ENCODE measurements at regions not wholly inside any gene's neighbourhood (a gene's known extent, or its start where the extent isn't known, plus 50 kb on each side); places are given as distances from the start of the nearest gene placed in this dataset.
"Not testable (repeated sequence)": the region's sequence is repeated elsewhere in the genome, so short reads cannot be mapped to it uniquely, and the experiment has no call there.

DNA sequence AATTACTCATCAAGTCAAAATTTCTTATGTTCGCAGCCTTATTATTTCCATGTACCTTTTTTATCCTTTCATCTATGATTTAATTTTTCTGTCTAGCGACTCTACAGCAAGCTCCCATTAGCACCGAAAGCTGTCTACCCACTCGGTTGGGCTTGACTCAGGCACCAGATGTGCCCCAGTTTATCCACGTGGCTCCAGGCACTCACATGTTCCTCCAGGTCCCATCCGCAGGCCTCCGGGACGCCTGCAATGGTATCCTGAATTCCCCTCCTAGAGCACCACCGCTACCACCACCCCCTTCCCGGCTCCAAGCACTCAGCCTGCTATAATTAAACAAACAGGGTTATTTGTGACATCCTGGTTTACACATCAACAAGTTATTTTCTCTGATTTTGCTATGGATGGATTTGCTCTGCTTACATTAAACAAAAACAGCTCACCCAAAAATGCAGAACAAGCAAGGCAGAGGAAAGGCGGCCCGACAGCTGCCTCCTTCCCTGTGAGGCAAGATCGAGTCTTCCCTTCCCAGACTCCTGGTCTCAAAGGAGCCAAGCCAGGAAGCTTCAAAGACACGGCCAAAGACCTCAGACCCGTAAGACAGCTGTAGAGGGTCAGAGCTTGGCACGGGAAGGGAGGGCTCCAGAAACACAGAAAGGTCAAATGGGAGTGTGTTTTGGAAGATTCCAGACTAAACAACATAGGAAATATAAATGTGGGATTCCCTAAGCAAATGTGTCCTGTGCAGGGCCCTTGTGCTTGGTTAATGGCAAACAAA lies 253.8 kb downstream of the TTC8 start:
- DNase-seq, result no peak

DNA sequence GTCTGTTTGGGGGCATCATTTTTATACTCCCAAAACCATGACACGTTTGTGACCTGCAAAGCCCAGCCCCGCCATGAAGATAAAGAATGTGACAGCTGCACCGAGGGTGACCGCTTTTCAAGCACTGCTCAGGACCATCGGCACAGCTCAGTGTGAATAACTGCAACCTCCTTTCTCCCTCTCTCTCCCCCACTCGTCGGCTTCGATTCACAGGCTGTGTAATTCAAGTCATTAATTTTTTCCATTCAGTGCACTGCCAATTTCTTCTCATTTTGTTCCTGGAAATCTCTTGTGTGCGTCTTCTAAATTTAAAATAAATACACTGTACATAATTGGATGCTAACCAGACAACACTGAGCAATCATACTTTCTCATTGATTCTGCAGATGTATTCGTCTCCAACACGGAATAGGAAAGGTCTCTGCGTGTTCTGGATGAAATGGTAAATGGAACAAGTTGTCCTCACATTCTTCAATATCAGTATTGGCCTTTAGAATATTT lies 260.8 kb downstream of the TTC8 start:
- DNase-seq, result no peak

DNA sequence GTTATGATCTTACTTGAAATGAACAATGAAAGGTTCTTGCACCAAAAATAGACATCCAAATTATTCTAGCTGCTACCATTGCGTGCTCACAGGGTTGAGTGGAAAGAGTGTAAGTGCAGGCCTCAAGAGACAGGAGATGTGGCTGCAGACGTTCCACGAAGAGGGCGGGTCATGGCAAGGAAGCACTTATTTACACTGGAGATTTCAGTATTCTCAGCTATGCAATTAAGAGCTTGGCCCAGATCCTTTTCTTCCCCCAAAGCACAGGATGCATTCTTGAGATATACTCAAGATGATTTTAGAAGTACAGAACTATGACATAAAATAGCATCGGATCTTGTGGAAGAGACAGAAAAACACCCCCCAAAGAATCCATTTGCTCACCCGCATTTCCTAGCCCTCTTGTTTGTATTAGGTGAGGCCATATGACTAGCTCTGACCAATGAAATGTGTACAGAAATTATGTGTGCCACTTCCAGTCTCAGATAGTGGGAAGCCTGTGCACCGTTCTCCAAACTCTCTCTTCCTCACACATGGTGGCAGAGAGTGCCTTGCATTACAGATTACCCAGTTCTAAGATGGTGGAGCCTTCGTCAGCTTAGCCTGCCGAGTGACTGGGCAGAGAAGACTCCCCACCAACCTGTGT lies 261.4 kb downstream of the TTC8 start:
- no peak for DNase-seq

- no peak for DNase-seq
Observed at GRCh38 chr14:89088530-89088929, 264.1 kb downstream of the TTC8 start.

- DNase-seq, result no peak
Observed at GRCh38 chr14:89089330-89089729, 264.9 kb downstream of the TTC8 start.

DNA sequence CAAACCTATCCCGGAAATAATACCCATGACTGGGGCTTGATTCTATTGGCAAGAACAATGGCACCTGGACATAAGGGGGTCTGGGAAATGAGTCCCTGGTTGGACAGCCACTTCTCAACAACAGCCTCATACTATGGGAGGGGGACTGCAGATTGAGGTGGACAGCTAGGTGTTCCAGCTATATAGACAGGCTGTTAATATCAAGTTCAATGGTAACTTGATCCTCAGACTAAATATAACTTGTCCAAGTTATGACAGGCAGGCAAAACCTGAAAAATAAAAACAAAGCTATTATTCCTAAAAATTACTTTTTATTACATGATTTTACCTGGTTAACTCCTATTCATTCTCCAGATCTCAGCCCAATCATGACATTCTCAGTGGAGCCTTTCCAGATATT lies 267.3 kb downstream of the TTC8 start:
- DNase-seq, result no peak

- no peak for DNase-seq
Observed at GRCh38 chr14:89093083-89093730, 268.8 kb downstream of the TTC8 start.

- DNase-seq, result no peak
Observed at GRCh38 chr14:89095036-89095435, 270.6 kb downstream of the TTC8 start.

- DNase-seq, result no peak
Observed at GRCh38 chr14:89096946-89097345, 272.5 kb downstream of the TTC8 start.

GRCh38 chr14:89098254-89098653 lies 273.8 kb downstream of the TTC8 start:
- no peak for DNase-seq

GRCh38 chr14:89104171-89104817 lies 279.8 kb downstream of the TTC8 start:
- DNase-seq, result not testable (repeated sequence)

DNA sequence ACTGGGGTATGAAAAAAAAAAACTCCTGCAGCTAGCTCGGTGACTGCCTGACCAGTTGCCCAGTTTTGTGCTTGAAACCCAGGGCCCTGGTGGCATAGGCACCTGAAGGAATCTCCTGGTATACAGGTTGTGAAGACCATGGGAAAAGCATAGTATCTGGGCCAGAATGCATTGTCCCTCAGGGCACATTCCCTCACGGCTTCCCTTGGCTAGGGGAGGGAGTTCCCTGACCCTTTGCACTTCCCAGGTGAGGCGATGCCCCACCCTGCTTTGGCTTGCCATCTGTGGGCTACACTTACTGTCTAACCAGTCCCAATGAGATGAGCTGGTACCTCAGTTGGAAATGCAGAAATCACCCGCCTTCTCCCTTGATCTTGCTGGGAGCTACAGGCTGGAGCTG lies 280.4 kb downstream of the TTC8 start:
- DNase-seq, result not testable (repeated sequence)
